Spleen (tissue), 7 donors: ENCODE measurements at regions not wholly inside any gene's neighbourhood (a gene's known extent, or its start where the extent isn't known, plus 50 kb on each side); places are given as distances from the start of the nearest gene placed in this dataset.

Experiments used
- CTCF ChIP-seq, 11 experiments: fragments of 200-600 bp in 7 of 11; fragments of 450-650 bp in 4 of 11; sonication (generic) in 4 of 11; IDR thresholded peaks in 8 of 11; conservative IDR thresholded peaks in 3 of 11; 1 replicate in 7 of 11; 2 replicates in 4 of 11; pipeline versions ENCODE4 v1.4.0 to v1.8.0; 2016 to 2021; ENCODE audit warnings: antibody characterized with exemption in 11 of 11, inconsistent platforms in 4 of 11, mild to moderate bottlenecking in 1 of 11
- POLR2A ChIP-seq, 3 donors: fragments of 450-650 bp; IDR thresholded peaks; one replicate each; pipeline ENCODE4 v1.5.1; 2017; ENCODE audit warnings: antibody characterized with exemption in 3 of 3, mild to moderate bottlenecking in 1 of 3
- donor health status: DM: no; HTN: no; CAD: no; lungs with moderate emphysema.
- donor health status: DM: no; HTN: no; CAD: no.
- donor health status: DM: no; HTN: no; CAD: no.

- TF ChIP-seq CTCF (IDR thresholded peaks at IDR 0.05 in 8 of 11, conservative IDR thresholded peaks at IDR 0.05 in 3 of 11) (no peak), POLR2A (IDR thresholded peaks at IDR 0.05) (no peak)
These were observed 283.1 kb downstream of the TDRD3 start for GRCh38 chr13:60679928-60680694.
